Activated CD4-positive, alpha-beta T cell treated with anti-CD3 and anti-CD28 coated beads for 36 hours (primary cell): ENCODE measurements at regions not wholly inside any gene's neighbourhood (a gene's known extent, or its start where the extent isn't known, plus 50 kb on each side); places are given as distances from the start of the nearest gene placed in this dataset.
"Not testable (repeated sequence)": the region's sequence is repeated elsewhere in the genome, so short reads cannot be mapped to it uniquely, and the experiment has no call there.

Source experiments
- ATAC-seq: fragments of 200-7000 bp; cut with Tn5 transposase; one replicate; pipeline ENCODE4 v1.10.0; 2021; ENCODE audit warnings: mild to moderate bottlenecking, moderate library complexity
- CTCF ChIA-PET: fragments of 350-600 bp; sonication (Branson Sonifier 250); formaldehyde crosslinking; loops from one replicate; lab custom pipeline; 2021; ENCODE audit warnings: antibody characterized with exemption; lab: Charles Lee
- POLR2A ChIA-PET: fragments of 350-600 bp; sonication (Branson Sonifier 250); formaldehyde crosslinking; loops from one replicate; lab custom pipeline; 2021; ENCODE audit warnings: antibody characterized with exemption, inconsistent platforms; lab: Charles Lee
- DNase-seq: peaks from one replicate; pipeline ENCODE4 v3.0.0-alpha.2; 2020
- H3K27ac Mint-ChIP-seq: one replicate; pipeline ENCODE4 v1.8.0; 2021; ENCODE audit warnings: mixed read lengths
- H3K27me3 Mint-ChIP-seq: one replicate; pipeline ENCODE4 v1.8.0; 2021; ENCODE audit warnings: mixed read lengths
- H3K36me3 Mint-ChIP-seq: one replicate; pipeline ENCODE4 v1.8.0; 2021; ENCODE audit warnings: low read depth, mixed read lengths
- H3K4me1 Mint-ChIP-seq: one replicate; pipeline ENCODE4 v1.8.0; 2021; ENCODE audit warnings: mixed read lengths
- H3K4me3 Mint-ChIP-seq: one replicate; pipeline ENCODE4 v1.8.0; 2021; ENCODE audit warnings: mild to moderate bottlenecking, moderate library complexity, mixed read lengths
- H3K9me3 Mint-ChIP-seq: one replicate; pipeline ENCODE4 v1.8.0; 2021; ENCODE audit warnings: low read depth, mixed read lengths
- intact Hi-C, 2 experiments: fragments of 100-400 bp; cut with DNase I in 1 of 2; cut with micrococcal nuclease in 1 of 2; formaldehyde crosslinking; loops; one replicate each; pipeline versions ENCODE4 v1.14.2 to v1.15.1; 2022 to 2024; cut with DNase I, micrococcal nuclease

GRCh38 chr1:60697204-60697994, 385.0 kb upstream of the NFIA start:
- ChIA-PET POLR2A (no interaction called here), CTCF (no interaction called here)
- intact Hi-C loops = no loop called here
- no peak for ATAC-seq
- Mint-ChIP-seq H3K27me3 (peaks cover 3% of the 10 kb centered on the region), H3K4me3 (no peak overlapping the region), H3K36me3 (no peaks in the 10 kb centered on the region), H3K9me3 (peaks cover 2% of the 10 kb centered on the region), H3K4me1 (no peaks in the 10 kb centered on the region), H3K27ac (no peak overlapping the region)
- no peak for DNase-seq

- DNase-seq (no peak), ATAC-seq (no peak)
- no peak overlapping the region for H3K27ac Mint-ChIP-seq
- H3K4me3 Mint-ChIP-seq = no peak overlapping the region
- ChIA-PET CTCF (no interaction called here), POLR2A (no interaction called here)
- no peaks in the 10 kb centered on the region for H3K36me3 Mint-ChIP-seq
- no peaks in the 10 kb centered on the region for H3K4me1 Mint-ChIP-seq
- H3K9me3 Mint-ChIP-seq = peaks cover 2% of the 10 kb centered on the region
- H3K27me3 Mint-ChIP-seq = no peaks in the 10 kb centered on the region
- intact Hi-C loops = no loop called here
Measured at GRCh38 chr1:60696512-60696911, 385.8 kb upstream of the NFIA start.

GRCh38 chr1:60695716-60696171, 386.6 kb upstream of the NFIA start:
- ATAC-seq = no peak
- H3K27ac Mint-ChIP-seq = no peak overlapping the region
- ChIA-PET CTCF (no interaction called here), POLR2A (no interaction called here)
- no peak for DNase-seq
- intact Hi-C loops = no loop called here
- H3K27me3 Mint-ChIP-seq = no peaks in the 10 kb centered on the region
- no peaks in the 10 kb centered on the region for H3K4me1 Mint-ChIP-seq
- H3K9me3 Mint-ChIP-seq = peaks cover 2% of the 10 kb centered on the region
- no peak overlapping the region for H3K4me3 Mint-ChIP-seq
- no peaks in the 10 kb centered on the region for H3K36me3 Mint-ChIP-seq

- Mint-ChIP-seq H3K4me3 (no peak overlapping the region), H3K4me1 (no peaks in the 10 kb centered on the region), H3K36me3 (no peaks in the 10 kb centered on the region), H3K27ac (no peak overlapping the region), H3K9me3 (peaks cover 2% of the 10 kb centered on the region), H3K27me3 (no peaks in the 10 kb centered on the region)
- ATAC-seq (no peak), DNase-seq (no peak)
- ChIA-PET POLR2A (no interaction called here), CTCF (no interaction called here)
- intact Hi-C loops = no loop called here
Measured at GRCh38 chr1:60694980-60695379, 387.4 kb upstream of the NFIA start.

GRCh38 chr1:60692031-60692430, 390.3 kb upstream of the NFIA start:
- H3K27ac Mint-ChIP-seq = no peak overlapping the region
- intact Hi-C loops = no loop called here
- DNase-seq (no peak), ATAC-seq (no peak)
- peaks cover 7% of the 10 kb centered on the region for H3K9me3 Mint-ChIP-seq
- no peaks in the 10 kb centered on the region for H3K4me1 Mint-ChIP-seq
- no peaks in the 10 kb centered on the region for H3K36me3 Mint-ChIP-seq
- ChIA-PET CTCF (no interaction called here), POLR2A (no interaction called here)
- H3K4me3 Mint-ChIP-seq = no peak overlapping the region
- H3K27me3 Mint-ChIP-seq = no peaks in the 10 kb centered on the region

- H3K4me3 Mint-ChIP-seq, ATAC-seq, H3K27me3 Mint-ChIP-seq, H3K36me3 Mint-ChIP-seq, intact Hi-C loops, H3K4me1 Mint-ChIP-seq, H3K27ac Mint-ChIP-seq, POLR2A ChIA-PET, CTCF ChIA-PET, H3K9me3 Mint-ChIP-seq, DNase-seq: not testable (repeated sequence)
Measured at GRCh38 chr1:60688221-60688620, 394.1 kb upstream of the NFIA start.

GRCh38 chr1:60681095-60681860, 401.1 kb upstream of the NFIA start:
- ATAC-seq (no peak), DNase-seq (no peak)
- H3K4me3 Mint-ChIP-seq = no peak overlapping the region
- intact Hi-C loops = no loop called here
- H3K4me1 Mint-ChIP-seq = no peaks in the 10 kb centered on the region
- H3K27ac Mint-ChIP-seq = no peak overlapping the region
- no peaks in the 10 kb centered on the region for H3K9me3 Mint-ChIP-seq
- H3K27me3 Mint-ChIP-seq = no peaks in the 10 kb centered on the region
- H3K36me3 Mint-ChIP-seq = no peaks in the 10 kb centered on the region
- ChIA-PET POLR2A (no interaction called here), CTCF (interaction anchor here (1.1 kb wide), 1 partner anchor 29 kb away, joined by 3 read pairs; no protein-coding TSS in a partner anchor)

- no peaks in the 10 kb centered on the region for H3K27me3 Mint-ChIP-seq
- CTCF ChIA-PET = no interaction called here
Measured at GRCh38 chr1:60679524-60680375, 402.6 kb upstream of the NFIA start.

GRCh38 chr1:60678802-60679201, 403.6 kb upstream of the NFIA start:
- H3K27ac Mint-ChIP-seq = no peak overlapping the region
- ChIA-PET CTCF (no interaction called here), POLR2A (no interaction called here)
- no peak overlapping the region for H3K4me3 Mint-ChIP-seq
- H3K4me1 Mint-ChIP-seq = no peaks in the 10 kb centered on the region
- ATAC-seq (no peak), DNase-seq (no peak)
- no peaks in the 10 kb centered on the region for H3K9me3 Mint-ChIP-seq
- intact Hi-C loops = no loop called here
- no peaks in the 10 kb centered on the region for H3K36me3 Mint-ChIP-seq
- no peaks in the 10 kb centered on the region for H3K27me3 Mint-ChIP-seq

More at GRCh38 chr1:60679524-60680375, 402.6 kb upstream of the NFIA start:
- H3K36me3 Mint-ChIP-seq = no peaks in the 10 kb centered on the region
- intact Hi-C loops = no loop called here
- POLR2A ChIA-PET = no interaction called here
- ATAC-seq = no peak
- no peak for DNase-seq
- H3K4me3 Mint-ChIP-seq = no peak overlapping the region
- H3K4me1 Mint-ChIP-seq = no peaks in the 10 kb centered on the region
- H3K9me3 Mint-ChIP-seq = no peaks in the 10 kb centered on the region
- no peak overlapping the region for H3K27ac Mint-ChIP-seq

- H3K4me3 Mint-ChIP-seq = no peak overlapping the region
- POLR2A ChIA-PET = no interaction called here
- no peaks in the 10 kb centered on the region for H3K36me3 Mint-ChIP-seq
- CTCF ChIA-PET = no interaction called here
- H3K27ac Mint-ChIP-seq = no peak overlapping the region
- no peak for ATAC-seq
- DNase-seq = no peak
- H3K4me1 Mint-ChIP-seq = no peaks in the 10 kb centered on the region
- intact Hi-C loops = no loop called here
- no peaks in the 10 kb centered on the region for H3K27me3 Mint-ChIP-seq
- no peaks in the 10 kb centered on the region for H3K9me3 Mint-ChIP-seq
Measured at GRCh38 chr1:60678391-60678790, 404.0 kb upstream of the NFIA start.

GRCh38 chr1:60672449-60672848, 409.9 kb upstream of the NFIA start:
- Mint-ChIP-seq H3K4me1 (no peaks in the 10 kb centered on the region), H3K4me3 (no peak overlapping the region), H3K27ac (no peak overlapping the region), H3K9me3 (no peaks in the 10 kb centered on the region), H3K36me3 (no peaks in the 10 kb centered on the region), H3K27me3 (no peaks in the 10 kb centered on the region)
- intact Hi-C loops = no loop called here
- DNase-seq (no peak), ATAC-seq (no peak)
- CTCF ChIA-PET = interaction anchor here (0.7 kb wide), 1 partner anchor 108 kb away, joined by 3 read pairs; no protein-coding TSS in a partner anchor
- POLR2A ChIA-PET = no interaction called here
